GM18517 (cell line): ENCODE measurements at regions not wholly inside any gene's neighbourhood (a gene's known extent, or its start where the extent isn't known, plus 50 kb on each side); places are given as distances from the start of the nearest gene placed in this dataset.

Source experiments
- ATAC-seq: cut with Tn5 transposase; IDR thresholded peaks from one replicate; pipeline ENCODE4 v1.9.1; 2021; ENCODE audit warnings: mild to moderate bottlenecking, moderate library complexity; ENCODE audit not compliant: unreplicated experiment

- ATAC-seq: no peak
Measured at GRCh38 chr10:75347186-75347585, 54.4 kb downstream of the ZNF503 start.

DNA sequence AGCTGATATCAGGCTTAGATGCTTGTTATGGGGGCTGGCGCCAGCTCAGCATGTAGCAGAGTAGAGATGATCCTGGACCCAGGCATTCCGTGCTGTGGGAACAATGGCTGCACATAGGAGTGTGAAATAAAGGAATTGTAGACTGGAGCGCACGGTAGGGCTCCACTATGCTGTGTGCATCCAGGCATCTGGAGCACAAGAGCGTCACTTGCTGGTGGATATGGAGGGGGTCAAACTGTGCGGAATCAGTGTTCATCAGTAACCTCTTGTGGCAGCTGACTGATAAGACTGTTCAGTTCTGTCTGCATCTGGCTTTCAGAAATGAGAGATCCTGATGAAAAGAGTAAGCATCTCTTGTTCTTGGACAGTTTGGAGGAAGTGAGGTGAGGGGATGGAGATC is 55.8 kb downstream of the ZNF503 start:
- ATAC-seq: no peak

DNA sequence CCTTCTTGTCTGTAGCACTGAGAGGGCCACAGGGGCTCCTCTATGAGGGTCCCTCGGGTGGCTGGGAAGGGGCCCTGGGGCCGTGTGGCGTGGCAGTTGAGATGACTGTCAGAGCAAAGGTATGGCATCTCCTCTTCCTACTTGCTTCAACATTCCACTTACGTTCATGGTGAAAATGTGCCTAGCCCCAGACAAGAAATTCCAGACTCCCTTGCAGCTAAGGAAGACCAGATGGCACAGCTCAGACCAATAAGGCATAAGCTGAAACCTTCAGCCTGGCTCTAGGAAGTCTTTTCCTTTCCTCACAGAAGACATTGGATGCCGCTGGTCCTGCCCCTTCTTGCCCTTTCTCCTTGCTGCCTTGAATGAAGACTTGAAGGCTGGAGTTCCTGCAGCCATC is 57.4 kb downstream of the ZNF503 start:
- no peak for ATAC-seq

GRCh38 chr10:75342397-75342796 is 59.2 kb downstream of the ZNF503 start:
- ATAC-seq: no peak

DNA sequence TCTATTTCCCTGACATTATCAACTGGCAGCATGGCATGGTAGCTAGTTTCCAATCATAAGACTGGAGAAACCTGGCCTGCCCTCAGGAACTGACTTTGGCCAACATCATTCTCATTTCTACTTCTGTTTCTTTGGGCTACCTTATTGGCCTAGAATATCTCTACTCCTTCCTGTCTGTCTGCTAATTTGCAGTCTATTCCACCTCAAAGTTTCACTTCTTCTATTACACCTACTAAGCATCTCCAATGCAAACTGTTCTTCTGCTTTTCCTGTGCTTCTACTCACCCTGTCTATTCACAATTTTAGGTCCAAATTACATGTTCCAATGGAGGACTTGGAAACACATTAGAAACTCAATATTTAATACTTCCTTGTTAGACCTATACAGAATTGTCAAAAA is 65.6 kb downstream of the ZNF503 start:
- ATAC-seq: peak; percentile 88

DNA sequence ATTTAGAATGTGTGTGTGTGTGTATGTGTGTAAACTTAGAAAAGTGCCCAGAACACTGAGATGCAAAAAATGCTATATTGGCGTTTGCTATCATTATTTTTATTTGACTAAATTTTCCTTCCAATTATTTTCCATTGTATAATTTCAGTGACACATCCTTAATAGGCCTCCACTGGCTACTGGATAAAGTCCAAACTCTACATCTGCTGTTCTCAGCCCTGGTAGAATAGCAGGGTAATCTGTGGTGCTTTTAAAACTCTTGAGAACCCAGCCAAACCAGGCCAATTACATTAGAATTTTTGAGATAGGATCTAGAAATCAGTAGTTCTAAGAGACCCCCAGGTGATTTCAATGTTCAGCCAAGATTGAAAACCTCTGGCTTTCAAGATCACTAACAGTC is 66.4 kb downstream of the ZNF503 start:
- no peak for ATAC-seq

DNA sequence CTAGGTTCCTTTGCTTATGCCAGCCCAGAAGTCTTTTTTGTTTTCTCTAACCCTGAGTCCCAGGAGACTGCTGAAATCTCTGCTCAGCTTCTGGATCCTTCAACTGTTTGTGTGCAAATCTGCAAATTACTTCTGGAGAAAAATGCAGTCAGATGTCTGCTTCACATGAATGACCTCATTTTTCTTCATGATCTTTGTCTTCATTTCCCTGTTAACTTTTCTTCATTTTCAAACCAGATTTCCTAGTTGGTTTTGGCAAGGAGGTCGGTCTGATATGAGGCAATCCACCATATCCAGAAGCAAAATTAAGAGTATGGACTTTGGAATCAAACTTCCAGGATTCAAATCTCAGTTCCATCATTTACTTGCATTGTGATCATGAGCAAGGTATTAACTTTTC is 66.8 kb downstream of the ZNF503 start:
- ATAC-seq: no peak

DNA sequence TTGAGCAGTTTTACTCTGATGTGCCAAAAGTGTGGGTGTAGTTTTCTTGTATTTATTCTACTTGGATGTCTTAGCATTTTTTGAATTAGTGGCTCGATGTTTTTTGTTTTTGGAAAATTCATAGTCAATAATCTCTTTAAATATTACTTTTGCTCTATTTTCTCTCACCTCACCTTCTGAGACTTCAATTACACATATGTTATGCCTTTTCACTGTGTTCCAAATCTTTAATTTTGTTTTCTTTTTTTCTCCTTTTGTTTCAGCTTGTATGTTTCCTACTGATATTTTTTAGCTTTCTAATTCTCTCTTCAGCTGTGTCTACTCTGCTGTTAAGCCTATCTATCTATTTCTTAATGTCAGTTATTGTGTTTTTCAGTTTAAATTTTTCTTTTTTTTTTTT is 69.5 kb downstream of the ZNF503 start:
- ATAC-seq: no peak

GRCh38 chr10:75331081-75331480 is 70.5 kb downstream of the ZNF503 start:
- ATAC-seq: no peak

- ATAC-seq: no peak
Measured at GRCh38 chr10:75329190-75329745, 72.3 kb downstream of the ZNF503 start.

DNA sequence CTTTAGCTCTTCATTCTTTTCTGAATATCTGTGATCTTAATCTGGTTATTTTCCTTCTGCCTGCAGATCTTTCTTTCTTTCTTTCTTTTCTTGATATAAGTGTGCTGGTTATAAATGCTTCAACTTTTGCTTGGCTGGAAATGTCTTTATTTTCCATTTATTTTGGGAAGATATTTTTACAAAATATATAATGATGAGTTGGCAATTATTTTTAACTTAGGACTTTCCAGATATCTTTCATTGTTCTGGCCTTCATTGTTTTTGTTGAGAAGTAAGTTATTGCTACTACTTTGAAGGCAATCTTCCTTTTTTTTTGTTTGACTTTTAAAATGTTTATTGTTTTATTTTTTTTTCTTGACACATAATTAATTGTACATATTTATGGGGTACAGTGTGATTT is 75.3 kb downstream of the ZNF503 start:
- ATAC-seq: no peak

DNA sequence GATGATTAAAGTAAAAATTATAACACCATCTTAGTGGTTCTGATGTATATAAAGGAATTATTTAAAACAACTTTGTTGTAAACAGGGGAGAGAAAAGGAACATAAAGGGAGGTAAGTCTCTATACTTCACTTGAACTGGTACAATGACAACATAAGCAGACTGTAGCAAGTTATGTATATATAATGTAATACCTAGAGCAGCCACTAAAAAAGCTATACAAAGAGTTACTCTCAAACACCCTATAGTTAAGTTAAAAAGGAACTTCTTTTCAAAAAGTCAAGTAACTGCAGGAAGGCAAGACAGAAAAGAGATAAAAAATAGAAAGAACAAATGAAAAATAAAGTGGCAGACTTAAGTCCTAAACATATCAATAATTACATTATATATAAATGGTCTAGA is 82.3 kb downstream of the ZNF503 start:
- no peak for ATAC-seq

GRCh38 chr10:75314570-75314969 is 78.8 kb upstream of the COMTD1 start:
- no peak for ATAC-seq

GRCh38 chr10:75312440-75312839 is 76.7 kb upstream of the COMTD1 start:
- no peak for ATAC-seq

- ATAC-seq: no peak
Measured at GRCh38 chr10:75305675-75306074, 69.9 kb upstream of the COMTD1 start.

GRCh38 chr10:75304741-75305390 is 69.1 kb upstream of the COMTD1 start:
- no peak for ATAC-seq

GRCh38 chr10:75304313-75304712 is 68.6 kb upstream of the COMTD1 start:
- no peak for ATAC-seq

DNA sequence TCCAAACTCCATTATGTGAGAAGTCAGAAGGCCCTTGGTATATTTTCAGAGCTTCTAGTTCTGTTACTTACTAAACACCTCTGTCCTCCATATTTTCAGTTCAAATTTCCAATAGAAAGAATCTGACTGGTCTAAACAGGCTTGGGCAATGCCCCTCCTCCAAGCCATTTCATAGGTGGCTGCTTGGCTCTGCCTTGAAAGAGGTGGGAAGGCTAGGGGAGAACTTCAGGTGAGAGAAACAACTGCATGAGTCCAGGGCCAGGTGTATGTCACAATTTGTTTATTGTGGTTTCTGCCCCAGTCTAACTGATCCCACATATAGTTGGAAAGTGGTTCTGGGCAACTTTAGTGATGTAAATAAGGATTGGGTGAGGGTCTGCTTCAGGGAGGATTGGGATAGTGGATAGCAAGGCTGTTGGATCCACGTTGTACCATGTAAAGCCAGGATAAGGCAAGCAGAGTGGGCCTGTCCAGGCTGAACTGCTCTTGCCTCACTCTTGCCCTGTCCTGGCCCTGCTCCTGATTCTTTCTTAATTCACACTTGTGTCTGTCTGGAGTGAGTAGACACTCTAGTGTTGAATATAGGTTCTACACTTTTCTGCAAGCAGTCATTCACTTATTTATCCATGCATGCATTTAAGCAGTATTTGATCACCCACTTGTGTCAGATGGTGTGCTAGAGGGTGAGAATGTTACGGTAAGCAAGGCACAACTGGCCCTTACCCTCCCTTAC is 67.5 kb upstream of the COMTD1 start:
- no peak for ATAC-seq

GRCh38 chr10:75302029-75302428 is 66.3 kb upstream of the COMTD1 start:
- ATAC-seq: no peak

DNA sequence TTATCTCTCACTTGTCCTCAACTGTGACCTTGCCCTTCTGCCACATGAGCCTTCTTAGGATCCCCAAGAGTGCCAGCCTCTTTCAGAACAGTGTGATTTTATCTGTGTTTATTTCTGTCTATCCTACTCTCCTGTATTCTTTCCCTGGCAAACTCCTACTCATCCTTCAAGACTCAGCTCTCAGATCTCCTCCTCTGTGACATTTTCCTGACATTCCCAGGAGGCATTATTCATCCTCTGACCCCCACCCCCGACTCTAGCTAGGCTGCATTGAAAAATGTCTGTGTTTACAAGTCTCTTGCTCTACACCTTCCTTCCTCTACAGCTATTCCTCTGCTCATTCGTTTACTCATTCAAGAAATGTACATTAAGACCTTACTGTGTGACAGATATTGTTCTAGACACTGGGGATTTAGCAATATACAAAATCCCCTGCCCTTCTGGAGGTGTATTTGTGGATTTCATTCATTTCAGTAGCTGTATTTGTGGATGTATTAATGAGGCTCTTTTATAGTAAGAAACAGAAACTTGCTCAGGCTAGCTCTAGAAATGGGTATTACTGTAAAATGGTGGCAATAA is 61.4 kb upstream of the COMTD1 start:
- no peak for ATAC-seq

DNA sequence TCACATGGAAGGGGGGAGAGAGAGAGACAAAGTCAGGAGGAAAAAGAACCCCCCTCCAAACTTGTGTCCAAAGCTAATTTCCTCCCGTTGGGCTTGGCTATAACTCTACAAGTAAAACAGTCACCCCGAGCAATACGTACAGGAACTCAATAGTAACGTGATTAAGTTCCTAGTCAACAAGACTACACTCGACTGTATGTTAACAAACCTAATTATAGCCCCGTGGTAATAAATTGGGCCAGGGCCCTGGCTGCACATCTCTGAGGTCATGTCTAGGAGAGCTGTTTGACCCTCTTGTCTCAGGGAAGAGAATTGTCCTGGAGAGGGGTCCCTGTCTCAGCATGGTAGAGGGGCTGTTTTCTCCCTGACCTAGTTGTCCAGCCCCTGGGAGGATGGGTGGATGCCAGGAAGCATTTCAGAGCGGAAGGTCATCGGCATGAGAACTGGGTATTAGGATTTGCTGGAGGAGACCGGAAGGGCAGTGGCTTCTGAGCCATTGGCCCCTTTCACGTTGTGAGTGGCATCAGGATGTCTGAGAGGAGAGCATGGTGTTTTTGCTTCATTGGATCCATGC is 60.2 kb upstream of the COMTD1 start:
- no peak for ATAC-seq
